ENCODE measurements at regions not wholly inside any gene's neighbourhood (a gene's known extent, or its start where the extent isn't known, plus 50 kb on each side); places are given as distances from the start of the nearest gene placed in this dataset.

DNA sequence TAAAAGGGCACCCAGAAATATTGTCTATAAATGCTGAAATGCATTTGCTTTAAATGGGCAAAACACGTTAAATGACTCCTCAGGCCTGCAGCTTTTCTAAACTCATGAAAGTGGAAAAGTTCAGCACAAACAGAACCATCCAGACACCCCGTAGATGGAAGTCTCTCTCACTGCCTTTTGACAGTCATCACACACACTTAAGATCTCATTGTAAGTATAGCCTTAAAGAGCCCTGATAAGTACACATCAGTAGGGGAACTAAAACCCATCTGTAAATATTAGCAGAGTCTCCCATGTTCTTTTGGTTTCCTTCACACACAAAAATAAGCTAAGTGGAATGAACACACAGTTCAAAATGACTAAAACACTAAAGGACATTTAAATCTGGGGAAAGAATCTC lies 166.7 kb downstream of the LTN1 start:
- DNase-seq: no peak

DNA sequence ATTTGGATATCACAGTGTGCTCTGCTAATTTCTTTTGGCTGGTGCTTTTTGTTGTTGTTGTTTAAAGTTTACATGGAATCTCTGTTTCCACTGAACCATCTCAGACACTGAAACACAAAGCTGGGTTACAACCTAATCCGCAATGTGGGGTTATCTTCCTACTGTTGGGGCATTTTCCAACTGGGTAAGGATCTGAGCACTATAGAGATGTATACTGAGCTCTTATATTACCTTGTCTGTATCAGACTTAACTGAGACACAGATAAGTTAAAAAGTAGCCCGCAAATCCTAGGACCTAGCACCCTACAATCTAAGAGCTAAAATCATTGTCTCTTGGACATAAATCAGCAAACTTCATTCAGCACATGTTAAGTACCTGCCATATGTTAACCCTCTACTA lies 169.2 kb downstream of the LTN1 start:
- DNase-seq: no peak

DNA sequence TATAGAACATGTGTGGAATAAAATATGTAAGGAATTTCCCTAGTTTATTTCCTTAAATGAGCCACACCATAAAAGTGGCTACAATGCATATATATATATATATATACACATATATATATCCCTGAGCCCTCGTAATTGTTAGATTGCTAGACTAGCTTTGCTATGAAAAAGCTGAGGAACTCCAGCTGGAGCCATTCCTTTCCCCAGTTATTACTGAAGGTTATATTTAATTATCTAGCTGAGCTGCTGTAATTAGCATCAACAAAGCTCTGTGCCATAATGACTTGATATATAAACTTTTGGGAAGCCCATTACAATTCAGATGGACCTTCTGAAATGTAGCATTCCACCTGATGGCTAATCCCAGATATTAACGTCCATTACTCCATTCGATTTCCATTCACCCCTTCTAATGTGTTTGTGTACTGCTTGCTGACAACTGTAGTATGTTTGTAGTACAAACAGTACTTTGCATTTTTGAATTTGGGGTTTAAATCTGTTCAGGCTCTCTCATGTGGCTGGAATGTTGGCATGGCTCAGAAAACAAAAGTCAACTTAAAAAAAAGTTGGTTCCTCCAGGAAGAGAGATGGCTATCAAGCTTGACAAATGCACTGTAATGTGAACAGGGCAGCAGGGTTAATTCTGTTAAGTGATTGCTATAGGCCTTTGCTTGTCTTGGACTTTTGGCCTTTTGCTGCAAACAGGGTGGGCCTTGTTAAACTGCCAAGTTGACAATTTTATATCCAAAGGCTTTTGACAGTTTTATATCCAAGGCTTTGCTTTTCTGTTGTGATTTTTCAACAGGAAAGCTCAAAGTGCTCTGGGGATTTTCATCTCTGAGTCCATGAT lies 170.0 kb downstream of the LTN1 start:
- no peak for DNase-seq

DNA sequence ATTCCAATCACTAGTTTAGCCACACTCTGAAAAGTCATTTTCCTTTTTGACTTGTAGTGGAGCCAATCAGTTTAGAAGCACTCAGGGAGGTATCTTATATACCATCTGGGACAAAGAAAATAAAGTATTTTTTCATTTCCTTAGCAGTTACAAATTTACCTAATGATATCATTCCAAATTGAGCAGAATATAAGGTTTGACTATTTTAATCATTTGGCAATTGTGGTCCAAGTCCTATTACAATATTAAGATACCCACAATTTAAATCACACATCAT lies 170.6 kb downstream of the LTN1 start:
- no peak for DNase-seq

DNA sequence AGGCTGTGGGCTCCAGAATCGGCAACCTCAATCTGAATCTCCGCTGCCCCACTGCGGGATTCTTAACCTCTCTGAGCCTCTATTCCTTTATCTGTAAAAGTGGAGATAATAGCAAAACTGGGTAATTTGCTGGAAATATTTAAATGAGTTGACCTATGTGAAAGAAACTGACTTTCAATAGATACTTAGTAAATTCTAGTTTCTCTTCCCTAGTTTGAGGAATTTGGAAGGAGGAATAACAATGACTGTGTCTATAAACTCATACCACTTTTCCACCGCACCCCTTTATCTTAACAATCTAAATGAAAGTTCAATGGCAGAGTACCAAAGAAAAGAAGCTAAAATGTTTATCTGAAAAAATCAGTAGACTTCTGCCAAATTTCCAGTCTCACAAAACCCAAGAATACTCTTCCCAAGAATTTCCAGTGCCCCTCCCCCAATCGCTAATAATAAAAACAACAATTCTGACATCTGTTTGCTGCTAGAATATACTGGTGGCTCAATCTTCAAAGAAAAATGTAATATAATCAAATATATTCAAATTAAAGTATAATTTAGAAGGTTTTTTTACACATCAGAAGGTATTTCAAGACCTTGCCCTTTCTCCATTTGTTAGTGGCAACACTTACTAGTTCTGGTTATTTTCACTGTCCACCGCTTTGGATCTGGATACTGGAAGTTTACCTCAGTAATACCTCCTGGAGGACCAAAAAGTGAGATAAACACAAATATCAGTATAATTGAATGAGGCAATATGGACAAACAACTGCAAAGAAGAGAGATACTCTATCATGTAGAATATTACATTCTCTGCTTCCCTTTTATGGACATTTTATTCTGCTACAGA lies 171.2 kb downstream of the LTN1 start:
- DNase-seq: no peak

DNA sequence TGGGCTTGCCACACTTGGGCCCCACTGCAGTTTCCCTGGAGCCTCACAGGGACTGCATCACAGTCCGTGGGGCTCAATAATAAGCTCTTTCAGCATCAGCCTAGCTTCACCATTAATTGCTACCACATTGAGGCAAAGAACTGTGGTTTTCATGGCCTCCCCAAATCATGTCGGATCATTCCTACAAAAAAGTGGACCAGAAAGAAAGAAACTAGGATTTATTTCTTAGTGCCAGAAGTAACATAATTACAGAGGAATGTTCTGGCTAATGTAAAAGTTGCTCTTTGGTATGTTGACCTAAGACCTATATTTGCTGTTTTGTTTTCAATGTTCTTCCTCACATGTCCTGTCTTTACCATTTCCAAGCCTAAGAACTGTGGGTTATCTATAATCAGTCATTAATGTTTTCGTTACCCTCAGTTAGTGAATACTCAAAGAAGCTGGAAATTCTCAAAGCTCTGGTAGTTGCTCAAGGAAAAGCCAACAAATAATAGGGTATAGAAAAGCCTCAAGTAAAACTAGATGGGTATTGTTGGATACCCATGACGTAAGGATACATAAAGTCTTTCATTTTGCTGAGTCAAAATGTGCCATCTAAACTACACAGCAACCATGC lies 173.9 kb downstream of the LTN1 start:
- DNase-seq: no peak

DNA sequence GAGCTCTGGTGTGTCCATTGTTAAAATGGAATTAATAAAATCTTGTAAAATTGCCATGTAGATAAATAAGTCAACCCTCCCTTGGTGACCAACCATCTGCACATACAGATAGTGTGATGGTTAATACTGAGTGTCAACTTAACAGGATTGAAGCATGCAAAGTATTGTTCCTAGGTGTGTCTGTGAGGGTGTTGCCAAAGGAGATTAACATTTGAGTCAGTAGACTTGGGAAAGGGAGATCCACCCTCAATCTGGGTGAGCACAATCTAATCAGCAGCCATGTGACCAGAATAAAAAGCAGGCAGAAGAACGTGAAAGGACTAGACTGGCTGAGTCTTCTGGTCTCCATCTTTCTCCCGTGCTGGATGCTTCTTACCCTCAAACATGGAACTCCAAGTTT lies 174.8 kb downstream of the LTN1 start:
- DNase-seq: no peak

DNA sequence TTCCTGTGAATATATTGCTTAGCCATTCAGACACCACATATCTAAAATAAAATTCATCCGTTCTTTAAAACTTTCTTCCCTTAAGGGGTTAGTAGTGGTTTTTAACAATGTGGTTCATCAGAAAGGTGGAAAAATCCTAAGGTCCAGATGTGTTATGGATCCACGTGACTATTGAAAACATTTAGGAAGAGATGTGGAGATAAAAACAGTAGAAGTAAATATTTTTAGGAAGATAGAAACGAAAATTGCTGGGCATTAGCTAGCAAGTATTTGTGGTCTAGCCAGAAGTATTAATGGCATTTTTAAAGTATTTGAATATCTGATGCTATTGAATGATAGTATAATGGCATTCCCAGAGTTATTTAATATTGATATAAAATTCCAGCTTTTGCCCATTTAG lies 180.8 kb downstream of the LTN1 start:
- no peak for DNase-seq

DNA sequence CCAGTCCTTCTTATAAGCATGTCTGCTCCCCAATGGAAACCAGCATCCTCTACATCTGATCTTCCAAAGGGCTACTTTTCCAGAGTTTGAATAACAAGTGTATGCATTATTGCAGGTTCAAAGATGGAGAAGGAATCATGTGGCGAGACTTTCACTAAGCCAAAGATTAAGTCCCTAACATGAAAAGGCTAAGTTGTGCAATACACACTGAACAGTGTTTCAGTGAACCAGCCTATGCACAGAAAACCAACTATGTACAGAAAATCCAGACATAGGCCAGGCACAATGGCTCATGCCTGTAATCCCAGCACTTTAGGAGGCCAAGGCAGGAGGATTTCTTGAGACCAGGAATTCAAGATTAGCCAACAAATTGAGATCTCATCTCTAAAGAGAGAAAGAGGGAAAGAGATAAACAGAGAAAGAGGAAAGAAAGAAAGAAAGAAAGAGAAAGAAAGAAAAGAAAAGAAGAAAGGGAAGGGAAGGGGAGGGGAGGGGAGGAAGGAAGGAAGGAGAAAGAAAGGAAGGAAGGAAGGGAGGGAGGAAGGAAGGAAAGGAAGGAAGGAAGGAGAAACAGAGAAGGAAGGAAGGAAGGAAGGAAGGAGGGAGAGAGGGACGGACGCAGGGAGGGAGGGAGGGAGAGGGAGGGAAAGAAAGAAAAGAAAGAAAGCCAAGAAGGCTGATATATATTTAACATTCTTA lies 181.7 kb downstream of the LTN1 start:
- DNase-seq: no peak

DNA sequence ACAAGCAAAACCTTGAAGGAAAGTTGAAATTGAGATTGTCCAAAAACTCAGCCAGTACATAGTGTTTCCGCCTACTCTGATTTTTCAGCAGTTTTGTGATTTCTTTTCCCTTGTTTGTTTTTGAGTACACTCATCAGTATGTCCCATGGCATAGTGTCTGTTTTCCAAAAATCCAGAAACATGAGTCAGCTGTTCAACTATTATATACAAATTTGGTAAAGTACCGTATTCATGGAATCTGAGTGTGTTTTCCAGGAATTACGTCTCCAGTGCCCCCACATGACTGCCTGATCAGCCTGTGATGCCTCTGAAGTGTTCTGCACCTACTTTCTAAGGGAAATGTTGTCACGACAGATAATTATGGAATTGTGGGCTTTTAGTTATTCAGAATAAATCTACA lies 186.8 kb downstream of the LTN1 start:
- DNase-seq: no peak

DNA sequence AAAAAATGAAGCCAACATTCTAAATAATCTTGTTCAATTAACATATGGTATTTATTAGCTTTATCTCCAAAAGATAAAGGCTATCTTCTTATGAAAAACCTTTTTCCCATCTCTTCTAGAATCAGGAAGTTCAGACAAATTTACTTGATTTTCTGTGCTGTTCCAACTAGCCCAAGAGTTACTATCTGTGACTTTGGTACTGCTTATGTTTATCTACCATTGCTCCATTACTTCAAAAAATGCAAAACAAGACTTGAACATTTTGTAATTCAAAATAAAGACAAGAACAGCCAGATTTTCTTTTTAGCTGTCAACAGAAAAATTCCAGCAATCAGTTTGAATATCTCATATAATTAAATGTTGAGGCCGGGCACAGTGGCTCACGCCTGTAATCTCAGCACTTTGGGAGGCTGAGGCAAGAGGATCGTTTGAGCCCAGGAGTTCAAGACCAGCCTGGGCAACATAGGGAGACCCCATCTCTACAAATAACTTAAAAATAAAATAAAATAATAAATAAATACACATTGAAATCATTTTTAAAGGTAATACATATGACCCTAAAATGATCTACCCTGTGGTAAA lies 188.5 kb downstream of the LTN1 start:
- DNase-seq: no peak

DNA sequence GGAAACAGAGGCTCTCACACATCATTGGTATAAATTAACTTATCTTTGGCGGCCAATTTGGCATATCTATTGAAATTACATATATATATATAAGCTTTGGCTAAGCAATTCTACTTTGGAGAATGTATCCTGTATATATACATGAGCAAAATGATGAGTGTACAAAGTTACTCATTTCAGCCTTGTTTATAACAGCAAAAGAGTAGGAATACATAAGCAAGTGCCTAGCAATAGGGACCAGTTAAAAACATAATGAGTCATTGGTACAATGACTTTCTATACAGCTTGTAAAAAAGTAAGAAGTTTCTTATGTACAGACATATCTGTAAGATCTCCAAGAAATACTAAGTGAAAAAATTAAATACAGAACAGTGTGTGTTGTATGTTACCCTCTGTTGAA lies 190.8 kb downstream of the LTN1 start:
- no peak for DNase-seq

DNA sequence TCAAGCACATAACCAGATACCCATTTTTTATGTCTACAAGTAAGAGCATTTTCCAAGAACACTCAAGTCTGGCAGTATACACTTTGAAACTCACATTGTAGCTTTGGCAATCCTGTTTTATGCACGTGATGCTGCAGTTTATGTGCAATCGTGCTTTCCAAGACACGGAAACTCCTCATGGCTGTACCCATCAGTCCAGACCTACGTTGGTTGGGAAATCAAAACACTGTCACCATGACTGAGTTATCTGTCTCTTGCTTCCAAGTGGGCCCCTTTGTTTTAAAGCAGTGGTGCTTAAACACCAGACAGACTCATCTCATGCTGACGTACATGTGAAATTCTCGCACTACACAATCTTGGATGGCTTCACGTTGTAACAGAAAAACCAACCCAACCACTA lies 192.8 kb downstream of the LTN1 start:
- no peak for DNase-seq

DNA sequence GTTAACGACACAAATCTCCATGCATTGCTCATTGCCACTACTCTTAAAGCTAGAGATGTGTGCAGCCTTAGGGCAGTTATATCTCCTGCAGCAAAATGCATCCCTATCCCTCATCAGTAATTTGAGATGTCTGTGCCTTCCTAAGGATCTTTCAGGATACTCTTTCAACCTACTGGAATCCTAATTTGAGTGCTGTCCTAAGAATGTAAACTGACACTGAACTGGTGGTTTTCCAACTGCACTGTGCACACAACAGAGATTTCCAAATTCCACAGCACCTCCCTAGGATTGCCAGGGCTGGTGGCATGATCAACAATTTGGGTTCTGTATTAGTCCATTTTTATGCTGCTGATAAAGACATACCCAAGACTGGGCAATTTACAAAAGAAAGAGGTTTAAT lies 193.9 kb downstream of the LTN1 start:
- no peak for DNase-seq

DNA sequence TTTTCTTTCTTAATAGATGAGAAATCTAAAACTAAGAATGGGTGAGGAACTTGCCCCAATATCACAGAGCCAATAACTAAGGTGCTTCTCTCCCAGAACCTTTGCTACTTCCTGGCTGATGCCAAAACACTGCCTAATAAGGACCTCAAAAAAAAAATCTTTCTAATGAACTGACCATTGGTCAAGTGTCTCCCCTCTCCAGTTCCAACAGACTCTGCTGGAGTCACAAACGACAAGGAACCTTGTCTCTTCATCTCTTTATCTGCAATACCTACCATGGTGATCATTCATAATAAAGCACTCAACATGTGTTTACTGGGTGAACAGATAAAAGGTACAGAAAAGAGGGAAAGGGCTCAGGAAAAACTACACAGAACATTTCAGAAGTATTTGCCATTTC lies 197.4 kb downstream of the LTN1 start:
- no peak for DNase-seq

DNA sequence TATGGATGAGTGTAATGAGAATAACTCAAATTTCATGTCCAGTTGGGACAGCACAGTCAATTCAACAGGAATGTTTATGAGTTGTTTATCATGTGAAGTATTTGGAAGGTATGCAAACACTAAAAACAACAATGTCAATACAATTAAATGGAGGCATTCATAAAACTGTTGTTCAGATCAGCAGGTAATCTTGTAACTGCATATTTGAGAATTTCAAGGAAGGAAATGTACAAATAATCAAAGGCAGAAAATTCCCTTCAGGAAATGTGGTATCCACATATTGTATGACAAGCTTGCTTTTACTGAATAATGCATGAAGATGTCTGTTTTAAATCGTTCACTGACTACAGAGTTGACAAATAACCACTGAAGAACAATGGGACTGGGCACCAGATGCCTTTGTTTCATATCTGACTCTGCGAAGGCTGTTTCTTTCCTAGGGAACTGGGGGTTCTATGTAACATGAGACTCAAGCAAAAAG lies 198.3 kb downstream of the LTN1 start:
- no peak for DNase-seq

DNA sequence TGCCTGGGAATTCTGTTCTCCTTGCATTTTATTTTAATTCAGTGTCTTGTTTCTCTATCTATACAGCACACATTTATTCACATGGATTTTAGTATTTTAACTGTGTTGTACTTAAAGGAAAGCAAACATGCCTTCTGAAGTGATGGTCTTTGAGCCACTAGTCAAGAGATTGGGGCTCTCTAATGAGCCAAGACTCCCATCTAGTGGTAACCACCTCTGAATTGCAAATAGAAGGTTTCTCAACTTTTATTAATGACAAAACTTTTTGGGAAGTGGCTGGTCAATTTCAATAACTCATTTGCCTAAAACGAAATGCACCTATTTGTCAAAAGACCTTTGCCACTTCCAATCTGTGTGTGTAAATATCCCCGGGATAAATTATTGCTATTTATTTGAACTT lies 199.6 kb downstream of the LTN1 start:
- DNase-seq: no peak

DNA sequence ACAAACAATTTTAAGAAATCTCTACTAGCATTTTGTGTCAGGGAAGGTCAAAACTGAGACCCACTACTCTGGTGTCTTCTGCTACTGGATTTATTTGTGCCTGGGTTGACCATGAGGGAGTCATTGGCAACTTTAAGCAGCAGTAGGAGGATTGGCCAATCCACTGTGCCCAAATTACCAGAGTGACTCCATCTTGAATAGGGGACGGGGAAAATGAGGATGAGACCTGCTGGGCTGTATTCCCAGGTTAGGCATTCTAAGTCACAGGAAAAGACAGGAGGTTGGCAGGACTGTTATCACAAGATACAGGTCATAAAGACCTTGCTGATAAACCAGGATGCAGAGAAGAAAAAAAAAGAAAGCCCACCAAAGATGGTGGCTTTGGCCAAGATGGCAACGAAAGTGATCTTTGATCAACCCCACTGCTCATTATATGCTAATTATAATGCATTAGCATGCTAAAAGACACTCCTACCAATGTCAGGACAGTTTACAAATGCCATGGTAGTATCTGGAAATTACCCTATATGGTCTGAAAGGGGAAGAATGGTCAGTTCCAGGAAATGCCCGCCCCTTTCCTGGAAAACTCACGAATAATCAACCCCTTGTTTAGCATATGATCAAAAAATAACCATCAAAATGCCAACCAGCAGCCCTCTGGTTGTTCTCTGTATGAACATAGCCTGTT lies 200.9 kb downstream of the LTN1 start:
- no peak for DNase-seq

DNA sequence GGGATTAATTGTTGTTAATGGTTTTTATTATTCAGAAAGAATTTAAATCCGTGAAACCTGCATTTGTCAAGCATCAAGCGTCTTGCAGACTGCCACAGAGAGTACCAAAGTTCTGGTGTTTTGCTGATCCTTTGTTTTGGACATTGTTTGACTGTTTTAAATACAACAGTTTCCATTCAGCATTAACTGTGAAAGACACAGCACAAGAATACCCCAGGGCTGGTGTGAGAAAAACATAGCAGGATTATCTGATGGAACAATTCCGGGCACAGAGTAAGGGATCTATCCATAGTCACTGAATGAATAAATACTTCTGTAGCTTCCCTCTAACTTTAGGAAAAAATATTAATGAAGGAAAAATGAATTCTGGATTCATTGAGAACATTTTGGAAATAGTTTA lies 202.3 kb downstream of the LTN1 start:
- DNase-seq: no peak

DNA sequence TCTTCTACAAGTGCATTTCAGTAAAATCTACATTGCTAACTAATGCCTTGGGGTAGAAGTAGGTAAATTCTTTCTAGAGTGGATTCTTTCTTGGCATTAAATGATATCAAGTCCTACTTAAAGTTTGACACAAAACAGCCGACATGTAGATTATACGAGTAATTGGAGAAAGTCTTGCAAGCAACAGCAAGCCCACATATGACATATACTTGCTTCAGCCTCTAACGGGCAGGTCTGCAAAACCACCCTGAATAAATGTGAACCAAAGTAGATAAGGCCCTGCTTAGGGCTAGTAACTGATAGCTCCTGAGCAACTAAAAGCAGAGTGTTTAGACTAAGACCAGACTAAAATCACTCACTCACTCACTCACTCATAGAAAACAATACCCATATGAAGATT lies 203.2 kb downstream of the LTN1 start:
- no peak for DNase-seq

DNA sequence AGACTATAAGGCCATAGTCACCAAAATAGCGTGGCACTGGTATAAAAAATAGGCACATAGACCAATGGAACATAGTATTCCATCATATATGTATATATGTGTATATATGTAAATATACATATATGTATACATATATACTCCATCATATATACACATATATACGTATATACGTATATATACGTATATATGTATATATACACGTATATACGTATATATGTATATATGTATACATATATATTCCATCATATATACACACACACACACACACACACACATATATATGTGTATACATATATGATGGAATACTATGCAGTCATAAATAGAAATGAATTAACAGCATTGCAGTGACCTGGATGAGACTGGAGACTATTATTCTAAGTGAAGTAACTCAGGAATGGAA lies 204.6 kb downstream of the LTN1 start:
- DNase-seq: no peak

DNA sequence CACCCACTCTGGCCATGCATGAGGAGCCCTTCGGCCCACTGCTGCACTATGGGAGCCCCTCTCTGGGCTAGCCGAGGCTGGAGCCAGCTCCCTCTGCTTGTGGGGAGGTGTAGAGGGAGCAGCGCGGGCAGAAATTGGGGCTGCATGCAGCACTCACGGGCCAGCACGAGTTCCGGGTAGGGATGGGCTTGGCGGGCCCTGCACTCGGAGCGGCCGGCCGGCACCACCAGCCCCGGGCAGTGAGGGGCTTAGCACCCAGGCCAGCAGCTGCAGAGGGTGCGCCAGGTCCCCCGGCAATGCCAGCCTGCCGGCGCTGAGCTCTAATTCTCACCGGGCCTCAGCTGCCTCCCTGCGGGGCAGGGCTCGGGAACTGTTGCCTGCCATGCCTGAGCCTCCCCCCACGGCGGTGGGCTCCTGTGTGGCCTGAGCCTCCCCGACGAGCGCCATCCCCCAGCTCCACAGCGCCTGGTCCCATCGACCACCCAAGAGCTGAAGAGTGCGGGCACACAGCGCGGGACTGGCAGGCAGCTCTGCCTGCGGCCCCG lies 209.0 kb downstream of the LTN1 start:
- DNase-seq: no peak

All from NCI-H1694 (cell line).